NCI-H774 (cell line): ENCODE measurements at regions not wholly inside any gene's neighbourhood (a gene's known extent, or its start where the extent isn't known, plus 50 kb on each side); places are given as distances from the start of the nearest gene placed in this dataset.

Experiments used
- DNase-seq: peaks from one replicate; lab custom pipeline; 2025; lab: John Stamatoyannopoulos, UW

DNA sequence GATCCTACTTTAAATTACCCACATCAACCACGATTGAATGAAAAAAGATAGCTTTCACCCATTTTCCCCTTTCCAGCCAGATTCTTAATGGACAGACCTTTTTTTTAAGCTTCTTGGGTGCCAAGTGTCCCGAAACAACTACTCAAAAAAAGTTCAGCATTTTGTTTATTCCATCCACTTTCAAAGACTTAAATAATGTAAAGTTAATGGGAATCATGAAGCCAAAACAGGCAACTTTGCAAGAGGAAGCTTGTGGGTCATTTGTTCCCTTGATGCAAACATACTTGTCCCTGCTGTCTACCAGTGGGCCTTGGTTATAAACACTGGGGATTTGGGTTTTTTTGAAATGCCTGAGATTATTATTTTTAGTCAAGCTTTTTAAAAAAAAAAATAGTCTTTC is 414.0 kb upstream of the PSMD7 start:
- no peak for DNase-seq

DNA sequence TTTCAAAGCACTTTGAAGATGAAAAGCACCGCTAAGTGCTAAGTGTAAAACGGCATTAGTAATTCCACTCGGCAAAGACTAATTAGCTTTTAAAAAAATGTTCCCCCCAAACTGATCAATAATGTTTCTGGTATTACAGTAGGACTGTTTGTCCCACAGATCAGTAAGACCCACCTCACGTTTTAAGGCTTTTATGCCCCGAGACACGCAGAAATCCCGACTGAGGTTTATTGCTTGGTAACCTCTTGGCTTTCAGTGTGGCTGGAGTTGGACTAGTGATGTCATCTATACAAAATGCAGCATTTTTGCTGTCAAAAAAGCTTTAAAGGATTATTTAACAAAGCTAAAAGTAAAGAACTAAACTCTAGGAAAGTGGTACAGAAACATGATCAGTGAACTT is 414.6 kb upstream of the PSMD7 start:
- DNase-seq, result no peak

DNA sequence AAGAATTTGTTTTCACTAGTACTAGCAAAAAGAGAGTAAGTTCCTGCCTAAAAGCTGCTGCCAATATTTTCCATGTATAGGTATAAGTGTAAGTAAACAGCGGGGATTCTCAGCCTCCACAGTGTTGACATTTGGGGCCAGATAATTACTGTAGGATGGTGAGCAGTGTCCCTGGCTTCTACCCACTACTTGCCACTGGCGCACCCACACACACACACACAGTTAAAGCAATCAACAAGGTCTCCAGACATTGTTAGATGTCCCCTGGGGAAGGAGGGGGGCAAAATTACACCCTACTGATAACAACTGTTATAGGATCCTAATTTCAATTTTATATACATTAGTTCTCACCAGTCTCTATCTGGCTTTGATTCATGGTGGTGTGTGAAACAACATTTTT is 417.0 kb upstream of the PSMD7 start:
- DNase-seq, result no peak

DNA sequence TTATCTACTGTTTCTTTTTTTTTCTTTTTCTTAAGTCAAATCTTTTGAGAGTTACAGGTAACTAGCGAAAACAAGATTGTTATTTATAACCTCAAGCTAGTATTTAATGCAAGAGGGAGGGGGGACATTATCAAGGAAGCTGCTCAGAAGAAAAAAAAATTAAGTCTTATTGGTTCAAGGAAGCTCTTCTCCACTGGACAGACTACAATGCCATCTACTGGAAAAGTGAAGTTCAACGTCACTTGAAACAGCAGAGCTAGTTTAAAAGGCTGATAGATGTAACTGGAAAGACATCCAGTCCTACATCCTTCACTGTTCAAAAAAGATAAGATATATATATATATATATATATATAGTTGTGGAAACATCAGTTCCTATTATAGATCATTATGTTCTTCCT is 418.0 kb upstream of the PSMD7 start:
- no peak for DNase-seq

GRCh38 chr16:73877150-73877549 is 419.5 kb upstream of the PSMD7 start:
- no peak for DNase-seq

- DNase-seq, result no peak
Measured at GRCh38 chr16:73875996-73876690, 420.5 kb upstream of the PSMD7 start.

GRCh38 chr16:73874324-73874723 is 422.3 kb upstream of the PSMD7 start:
- no peak for DNase-seq

GRCh38 chr16:73873643-73874042 is 423.0 kb upstream of the PSMD7 start:
- no peak for DNase-seq

- DNase-seq, result no peak
Measured at GRCh38 chr16:73872856-73873255, 423.8 kb upstream of the PSMD7 start.

- no peak for DNase-seq
Measured at GRCh38 chr16:73871088-73871733, 425.4 kb upstream of the PSMD7 start.

GRCh38 chr16:73869126-73869525 is 427.5 kb upstream of the PSMD7 start:
- no peak for DNase-seq

DNA sequence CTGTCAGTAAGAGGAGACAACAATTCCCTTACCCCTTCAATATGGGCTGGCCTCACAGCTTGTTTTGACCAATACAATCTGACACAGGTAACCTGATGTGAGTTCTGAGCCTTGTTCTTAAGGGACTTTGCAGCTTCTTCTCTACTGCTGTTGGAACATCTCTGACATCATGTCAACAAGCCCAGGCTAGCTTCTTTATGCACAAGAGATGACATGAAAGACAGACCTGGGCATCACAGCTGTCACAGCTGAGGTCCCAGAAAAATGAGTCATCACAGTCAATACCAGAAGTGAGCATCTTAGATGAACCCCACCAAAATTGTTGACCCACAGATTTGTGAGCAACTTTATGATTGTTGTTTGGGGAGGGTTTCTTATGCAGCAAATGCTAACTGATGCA is 431.7 kb upstream of the PSMD7 start:
- no peak for DNase-seq

GRCh38 chr16:73858326-73858725 is 438.3 kb upstream of the PSMD7 start:
- DNase-seq, result no peak

- no peak for DNase-seq
Measured at GRCh38 chr16:73853968-73854367, 442.6 kb upstream of the PSMD7 start.

DNA sequence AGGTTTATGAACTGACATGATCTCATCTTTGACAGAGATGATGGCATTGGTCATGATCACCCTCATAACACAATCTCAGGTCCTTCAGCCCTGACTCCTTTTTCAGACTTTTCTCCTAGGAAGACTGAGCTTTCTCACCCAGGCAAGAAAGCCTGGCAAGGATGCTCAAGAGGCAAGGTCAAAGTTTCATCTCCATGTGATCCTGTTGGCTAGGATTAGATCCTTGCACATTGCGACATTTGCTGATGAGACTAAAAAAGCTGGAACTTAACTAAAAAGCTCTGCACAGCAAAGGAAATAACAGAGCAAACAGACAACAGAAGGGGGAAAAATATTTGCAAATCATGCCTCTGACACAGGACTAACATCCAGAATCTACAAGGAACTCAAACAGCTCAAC is 444.1 kb upstream of the PSMD7 start:
- DNase-seq, result no peak

DNA sequence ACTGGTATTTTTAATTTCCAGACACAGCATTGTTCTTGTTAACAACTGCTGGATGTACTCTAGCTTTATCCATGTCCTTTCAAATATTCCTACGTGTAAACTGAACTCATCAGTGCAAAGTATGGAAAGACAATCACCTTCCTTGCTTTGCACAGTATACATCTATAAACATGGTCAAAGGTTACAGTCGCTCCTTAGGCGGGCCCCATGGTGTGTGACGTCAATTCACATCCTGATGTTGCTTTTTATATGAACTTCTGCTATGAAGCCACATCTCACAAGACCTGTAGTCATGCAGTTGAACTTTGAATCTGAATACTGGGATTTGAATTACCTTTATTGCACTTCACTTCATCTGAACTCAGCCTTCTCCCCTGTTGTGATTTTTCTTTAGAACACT is 447.6 kb upstream of the PSMD7 start:
- no peak for DNase-seq

DNA sequence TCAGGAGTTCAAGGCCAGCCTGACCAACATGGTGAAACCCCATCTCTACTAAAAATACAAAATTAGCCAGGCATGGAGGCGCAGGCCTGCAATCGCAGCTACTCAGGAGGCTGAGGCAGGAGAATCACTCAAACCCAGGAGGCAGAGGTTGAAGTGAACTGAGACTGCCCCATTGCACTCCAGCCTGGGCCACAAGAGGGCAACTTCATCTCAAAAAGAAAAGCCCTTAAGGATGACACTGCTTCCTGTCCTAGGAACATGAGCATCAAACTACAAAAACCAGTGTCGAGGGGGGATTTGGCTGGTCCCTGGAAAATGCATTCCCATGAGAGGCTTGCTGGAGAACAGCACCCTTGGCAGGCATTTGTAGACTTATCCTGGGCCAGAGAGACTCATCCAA is 449.5 kb upstream of the PSMD7 start:
- DNase-seq, result no peak

- DNase-seq, result no peak
Measured at GRCh38 chr16:73846356-73846755, 450.3 kb upstream of the PSMD7 start.

- no peak for DNase-seq
Measured at GRCh38 chr16:73846007-73846330, 450.6 kb upstream of the PSMD7 start.

- DNase-seq, result no peak
Measured at GRCh38 chr16:73845238-73846006, 451.2 kb upstream of the PSMD7 start.

DNA sequence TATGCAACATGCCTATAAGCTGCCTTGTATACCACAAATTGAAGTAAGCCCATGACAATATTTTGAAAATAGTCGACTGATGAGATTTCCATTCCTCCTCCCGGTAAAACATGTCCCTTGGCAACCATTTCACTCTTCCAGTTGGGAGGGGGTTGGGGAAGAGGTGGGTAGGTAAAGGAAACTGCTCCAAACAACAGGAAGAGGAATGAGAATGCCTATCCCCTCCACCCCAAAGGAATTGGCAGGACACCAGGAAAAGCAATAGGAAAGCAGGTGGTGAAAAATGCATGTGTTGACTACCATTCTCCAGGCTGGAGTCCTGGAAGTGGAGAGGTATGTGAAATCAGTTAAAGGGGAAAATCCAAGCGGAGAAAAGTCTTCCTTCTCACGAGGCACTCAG is 455.9 kb upstream of the PSMD7 start:
- DNase-seq, result no peak

GRCh38 chr16:73831220-73831619 is 465.4 kb upstream of the PSMD7 start:
- no peak for DNase-seq

GRCh38 chr16:73823205-73823849 is 473.3 kb upstream of the PSMD7 start:
- no peak for DNase-seq
